ENCODE measurements at regions not wholly inside any gene's neighbourhood (a gene's known extent, or its start where the extent isn't known, plus 50 kb on each side); places are given as distances from the start of the nearest gene placed in this dataset.

- no peaks in the 10 kb centered on the region for H3K36me3 ChIP-seq (ENCODE audit: insufficient read depth, low read length)
- H2AFZ ChIP-seq (ENCODE audit: low read length, unreplicated experiment), result no peak overlapping the region
- no peaks in the 10 kb centered on the region for H3K27me3 ChIP-seq (ENCODE audit: insufficient read depth, low read length)
- H3K4me3 ChIP-seq (ENCODE audit: low read depth, low read length), result no peak overlapping the region
- H3K27ac ChIP-seq (ENCODE audit: low read depth, low read length), result no peak overlapping the region
- H3K79me2 ChIP-seq (ENCODE audit: control insufficient read depth, insufficient read depth, low read length, unreplicated experiment), result no peaks in the 10 kb centered on the region
- no peaks in the 10 kb centered on the region for H3K4me1 ChIP-seq (ENCODE audit: control insufficient read depth, insufficient read depth, low read length, unreplicated experiment)
These were observed 109.0 kb downstream of the TFAP2A start for GRCh38 chr6:10305790-10306415.

GRCh38 chr6:10303608-10304506, 111.0 kb downstream of the TFAP2A start:
- no peak overlapping the region for H3K27ac ChIP-seq (ENCODE audit: low read depth, low read length)
- no peak overlapping the region for H2AFZ ChIP-seq (ENCODE audit: low read length, unreplicated experiment)
- H3K4me1 ChIP-seq (ENCODE audit: control insufficient read depth, insufficient read depth, low read length, unreplicated experiment), result no peaks in the 10 kb centered on the region
- no peaks in the 10 kb centered on the region for H3K36me3 ChIP-seq (ENCODE audit: insufficient read depth, low read length)
- H3K4me3 ChIP-seq (ENCODE audit: low read depth, low read length), result no peak overlapping the region
- H3K79me2 ChIP-seq (ENCODE audit: control insufficient read depth, insufficient read depth, low read length, unreplicated experiment), result no peaks in the 10 kb centered on the region
- H3K27me3 ChIP-seq (ENCODE audit: insufficient read depth, low read length), result no peaks in the 10 kb centered on the region

- no peaks in the 10 kb centered on the region for H3K36me3 ChIP-seq (ENCODE audit: insufficient read depth, low read length)
- no peaks in the 10 kb centered on the region for H3K27me3 ChIP-seq (ENCODE audit: insufficient read depth, low read length)
- no peaks in the 10 kb centered on the region for H3K4me1 ChIP-seq (ENCODE audit: control insufficient read depth, insufficient read depth, low read length, unreplicated experiment)
- H3K4me3 ChIP-seq (ENCODE audit: low read depth, low read length), result no peak overlapping the region
- no peak overlapping the region for H2AFZ ChIP-seq (ENCODE audit: low read length, unreplicated experiment)
- H3K79me2 ChIP-seq (ENCODE audit: control insufficient read depth, insufficient read depth, low read length, unreplicated experiment), result no peaks in the 10 kb centered on the region
- H3K27ac ChIP-seq (ENCODE audit: low read depth, low read length), result no peak overlapping the region
These were observed 112.2 kb downstream of the TFAP2A start for GRCh38 chr6:10302566-10303235.

GRCh38 chr6:10300071-10300470, 114.8 kb downstream of the TFAP2A start:
- Histone ChIP-seq H3K36me3 (ENCODE audit: insufficient read depth, low read length) (no peaks in the 10 kb centered on the region), H3K27me3 (ENCODE audit: insufficient read depth, low read length) (no peaks in the 10 kb centered on the region), H3K27ac (ENCODE audit: low read depth, low read length) (no peak overlapping the region), H2AFZ (ENCODE audit: low read length, unreplicated experiment) (no peak overlapping the region), H3K4me1 (ENCODE audit: control insufficient read depth, insufficient read depth, low read length, unreplicated experiment) (no peaks in the 10 kb centered on the region), H3K4me3 (ENCODE audit: low read depth, low read length) (no peak overlapping the region), H3K79me2 (ENCODE audit: control insufficient read depth, insufficient read depth, low read length, unreplicated experiment) (no peaks in the 10 kb centered on the region)

- no peak overlapping the region for H2AFZ ChIP-seq (ENCODE audit: low read length, unreplicated experiment)
- no peaks in the 10 kb centered on the region for H3K27me3 ChIP-seq (ENCODE audit: insufficient read depth, low read length)
- H3K4me3 ChIP-seq (ENCODE audit: low read depth, low read length), result no peak overlapping the region
- no peaks in the 10 kb centered on the region for H3K36me3 ChIP-seq (ENCODE audit: insufficient read depth, low read length)
- no peaks in the 10 kb centered on the region for H3K79me2 ChIP-seq (ENCODE audit: control insufficient read depth, insufficient read depth, low read length, unreplicated experiment)
- H3K4me1 ChIP-seq (ENCODE audit: control insufficient read depth, insufficient read depth, low read length, unreplicated experiment), result no peaks in the 10 kb centered on the region
- no peak overlapping the region for H3K27ac ChIP-seq (ENCODE audit: low read depth, low read length)
These were observed 117.0 kb downstream of the TFAP2A start for GRCh38 chr6:10297832-10298231.

- Histone ChIP-seq H3K27me3 (ENCODE audit: insufficient read depth, low read length) (no peaks in the 10 kb centered on the region), H3K4me3 (ENCODE audit: low read depth, low read length) (no peak overlapping the region), H3K27ac (ENCODE audit: low read depth, low read length) (no peak overlapping the region), H3K36me3 (ENCODE audit: insufficient read depth, low read length) (no peaks in the 10 kb centered on the region), H3K79me2 (ENCODE audit: control insufficient read depth, insufficient read depth, low read length, unreplicated experiment) (no peaks in the 10 kb centered on the region), H3K4me1 (ENCODE audit: control insufficient read depth, insufficient read depth, low read length, unreplicated experiment) (no peaks in the 10 kb centered on the region), H2AFZ (ENCODE audit: low read length, unreplicated experiment) (no peak overlapping the region)
These were observed 136.1 kb downstream of the TFAP2A start for GRCh38 chr6:10278746-10279145.

GRCh38 chr6:10276660-10277287, 138.1 kb downstream of the TFAP2A start:
- Histone ChIP-seq H2AFZ (ENCODE audit: low read length, unreplicated experiment) (no peak overlapping the region), H3K27ac (ENCODE audit: low read depth, low read length) (no peak overlapping the region), H3K4me3 (ENCODE audit: low read depth, low read length) (no peak overlapping the region), H3K36me3 (ENCODE audit: insufficient read depth, low read length) (no peaks in the 10 kb centered on the region), H3K79me2 (ENCODE audit: control insufficient read depth, insufficient read depth, low read length, unreplicated experiment) (no peaks in the 10 kb centered on the region), H3K4me1 (ENCODE audit: control insufficient read depth, insufficient read depth, low read length, unreplicated experiment) (no peaks in the 10 kb centered on the region), H3K27me3 (ENCODE audit: insufficient read depth, low read length) (no peaks in the 10 kb centered on the region)

GRCh38 chr6:10276106-10276505, 138.8 kb downstream of the TFAP2A start:
- Histone ChIP-seq H3K79me2 (ENCODE audit: control insufficient read depth, insufficient read depth, low read length, unreplicated experiment) (no peaks in the 10 kb centered on the region), H2AFZ (ENCODE audit: low read length, unreplicated experiment) (no peak overlapping the region), H3K4me3 (ENCODE audit: low read depth, low read length) (no peak overlapping the region), H3K36me3 (ENCODE audit: insufficient read depth, low read length) (no peaks in the 10 kb centered on the region), H3K4me1 (ENCODE audit: control insufficient read depth, insufficient read depth, low read length, unreplicated experiment) (no peaks in the 10 kb centered on the region), H3K27me3 (ENCODE audit: insufficient read depth, low read length) (no peaks in the 10 kb centered on the region), H3K27ac (ENCODE audit: low read depth, low read length) (no peak overlapping the region)

- Histone ChIP-seq H2AFZ (ENCODE audit: low read length, unreplicated experiment) (no peak overlapping the region), H3K4me1 (ENCODE audit: control insufficient read depth, insufficient read depth, low read length, unreplicated experiment) (no peaks in the 10 kb centered on the region), H3K27ac (ENCODE audit: low read depth, low read length) (no peak overlapping the region), H3K36me3 (ENCODE audit: insufficient read depth, low read length) (no peaks in the 10 kb centered on the region), H3K79me2 (ENCODE audit: control insufficient read depth, insufficient read depth, low read length, unreplicated experiment) (no peaks in the 10 kb centered on the region), H3K27me3 (ENCODE audit: insufficient read depth, low read length) (no peaks in the 10 kb centered on the region), H3K4me3 (ENCODE audit: low read depth, low read length) (no peak overlapping the region)
These were observed 142.3 kb downstream of the TFAP2A start for GRCh38 chr6:10272591-10272990.

- no peak overlapping the region for H2AFZ ChIP-seq (ENCODE audit: low read length, unreplicated experiment)
- H3K36me3 ChIP-seq (ENCODE audit: insufficient read depth, low read length), result no peaks in the 10 kb centered on the region
- no peaks in the 10 kb centered on the region for H3K79me2 ChIP-seq (ENCODE audit: control insufficient read depth, insufficient read depth, low read length, unreplicated experiment)
- no peaks in the 10 kb centered on the region for H3K27me3 ChIP-seq (ENCODE audit: insufficient read depth, low read length)
- no peak overlapping the region for H3K4me3 ChIP-seq (ENCODE audit: low read depth, low read length)
- H3K4me1 ChIP-seq (ENCODE audit: control insufficient read depth, insufficient read depth, low read length, unreplicated experiment), result no peaks in the 10 kb centered on the region
- no peak overlapping the region for H3K27ac ChIP-seq (ENCODE audit: low read depth, low read length)
These were observed 142.9 kb downstream of the TFAP2A start for GRCh38 chr6:10271982-10272381.

Measured in ACC112 (cell line).